SK-N-SH (cell line): ENCODE measurements at regions not wholly inside any gene's neighbourhood (a gene's known extent, or its start where the extent isn't known, plus 50 kb on each side); places are given as distances from the start of the nearest gene placed in this dataset.

ENCODE experiments used
- CTCF ChIP-seq: fragments of 200-600 bp; sonication (generic); IDR thresholded peaks from 2 replicates; pipeline ENCODE4 v1.6.1; 2017; ENCODE audit warnings: antibody characterized with exemption, mild to moderate bottlenecking, moderate library complexity
- FOXM1 ChIP-seq: IDR thresholded peaks from 2 replicates; pipeline ENCODE4 v1.4.0; 2012; ENCODE audit warnings: low read depth, mild to moderate bottlenecking
- USF2 ChIP-seq: fragments of 150-350 bp; IDR thresholded peaks from 2 replicates; pipeline ENCODE4 v1.6.1; 2017; ENCODE audit warnings: antibody characterized with exemption, low read length, low read depth, borderline replicate concordance

DNA sequence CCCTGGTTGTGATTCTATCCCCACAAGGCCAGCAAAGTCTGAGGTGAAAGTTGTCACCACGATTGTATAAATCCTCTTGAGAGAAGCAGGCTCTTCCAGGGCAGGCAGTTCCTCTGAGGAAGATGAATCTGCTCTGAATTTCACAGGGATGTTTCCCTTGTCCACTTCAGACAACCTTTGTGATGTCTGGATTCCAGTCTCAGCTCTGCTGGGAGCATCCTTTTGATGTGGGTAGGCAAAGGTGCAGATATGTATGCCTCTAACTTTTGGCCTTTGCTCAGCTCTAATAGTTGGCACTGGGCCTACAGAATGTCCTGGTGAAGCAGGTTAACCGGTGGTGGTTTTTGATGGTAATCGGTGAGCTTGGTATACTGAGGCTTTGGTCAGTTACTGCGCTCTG, 50.6 kb upstream of the WDR1 start:
- TF ChIP-seq CTCF: no peak
- TF ChIP-seq USF2: no peak
- TF ChIP-seq FOXM1: no peak
